ENCODE measurements at regions not wholly inside any gene's neighbourhood (a gene's known extent, or its start where the extent isn't known, plus 50 kb on each side); places are given as distances from the start of the nearest gene placed in this dataset.

GRCh38 chr14:27148143-27148542 lies 550.3 kb upstream of the NOVA1 start:
- Histone ChIP-seq H3K27ac (no peak overlapping the region), H3K4me3 (replicated peaks in 1 of 3) (no peak overlapping the region), H3K4me1 (no peaks in the 10 kb centered on the region), H3K9me3 (no peaks in the 10 kb centered on the region), H3K36me3 (no peaks in the 10 kb centered on the region), H3K27me3 (no peaks in the 10 kb centered on the region)
- no peak for DNase-seq
- TF ChIP-seq POLR2A (IDR thresholded peaks at IDR 0.05) (no peak), CTCF (IDR thresholded peaks at IDR 0.05) (no peak)
- intact Hi-C loops (cut with DNase I): no loop called here

GRCh38 chr14:27164139-27164538 lies 566.3 kb upstream of the NOVA1 start:
- H3K9me3 ChIP-seq: no peaks in the 10 kb centered on the region
- H3K4me1 ChIP-seq: no peaks in the 10 kb centered on the region
- H3K27ac ChIP-seq: no peak overlapping the region
- no peaks in the 10 kb centered on the region for H3K27me3 ChIP-seq
- no peaks in the 10 kb centered on the region for H3K36me3 ChIP-seq
- intact Hi-C loops (cut with DNase I): no loop called here
- H3K4me3 ChIP-seq (replicated peaks in 1 of 3): no peak overlapping the region
- TF ChIP-seq CTCF (IDR thresholded peaks at IDR 0.05) (no peak), POLR2A (IDR thresholded peaks at IDR 0.05) (no peak)
- DNase-seq: no peak
- 96 to 97% methylated on average over 8 of the region's 8 CpGs for WGBS, 2 donors

- WGBS, 2 donors: 90 to 94% methylated on average over 6 of the region's 6 CpGs
- intact Hi-C loops (cut with DNase I): no loop called here
Observed at GRCh38 chr14:27175489-27175888, 577.7 kb upstream of the NOVA1 start.

GRCh38 chr14:27181333-27181732 lies 583.5 kb upstream of the NOVA1 start:
- no peak for TF ChIP-seq CTCF (IDR thresholded peaks at IDR 0.05)
- no peak for TF ChIP-seq POLR2A (IDR thresholded peaks at IDR 0.05)
- H3K9me3 ChIP-seq: no peaks in the 10 kb centered on the region
- DNase-seq: no peak
- intact Hi-C loops (cut with DNase I): no loop called here
- no peaks in the 10 kb centered on the region for H3K27me3 ChIP-seq
- H3K36me3 ChIP-seq: no peaks in the 10 kb centered on the region
- H3K4me3 ChIP-seq (replicated peaks in 1 of 3): no peak overlapping the region
- H3K27ac ChIP-seq: no peak overlapping the region
- 68 to 86% methylated on average over 5 of the region's 5 CpGs for WGBS, 2 donors
- H3K4me1 ChIP-seq: no peaks in the 10 kb centered on the region

More at GRCh38 chr14:27175489-27175888, 577.7 kb upstream of the NOVA1 start:
- Histone ChIP-seq H3K9me3 (no peaks in the 10 kb centered on the region), H3K4me3 (replicated peaks in 1 of 3) (no peak overlapping the region), H3K36me3 (no peaks in the 10 kb centered on the region), H3K27me3 (no peaks in the 10 kb centered on the region), H3K27ac (no peak overlapping the region), H3K4me1 (no peaks in the 10 kb centered on the region)
- DNase-seq: no peak
- TF ChIP-seq CTCF (IDR thresholded peaks at IDR 0.05): no peak
- TF ChIP-seq POLR2A (IDR thresholded peaks at IDR 0.05): no peak

GRCh38 chr14:27184427-27184826 lies 586.6 kb upstream of the NOVA1 start:
- TF ChIP-seq CTCF (IDR thresholded peaks at IDR 0.05) (no peak), POLR2A (IDR thresholded peaks at IDR 0.05) (no peak)
- 70 to 79% methylated on average over 4 of the region's 4 CpGs for WGBS, 2 donors
- no peaks in the 10 kb centered on the region for H3K27me3 ChIP-seq
- no peak for DNase-seq
- intact Hi-C loops (cut with DNase I): no loop called here
- H3K27ac ChIP-seq: no peak overlapping the region
- no peaks in the 10 kb centered on the region for H3K36me3 ChIP-seq
- H3K9me3 ChIP-seq: no peaks in the 10 kb centered on the region
- H3K4me3 ChIP-seq (replicated peaks in 1 of 3): no peak overlapping the region
- H3K4me1 ChIP-seq: no peaks in the 10 kb centered on the region

Data from thyroid gland (tissue), 4 donors.